T-helper 2 cell treated with Interferon-gamma antibody and Interleukin-4, amounts not matched to agents 5 μg/mL and 100 μg/mL, for 36 hours (primary cell): ENCODE measurements at regions not wholly inside any gene's neighbourhood (a gene's known extent, or its start where the extent isn't known, plus 50 kb on each side); places are given as distances from the start of the nearest gene placed in this dataset.
"Not testable (repeated sequence)": the region's sequence is repeated elsewhere in the genome, so short reads cannot be mapped to it uniquely, and the experiment has no call there.

ENCODE experiments used
- DNase-seq: peaks from one replicate; pipeline ENCODE4 v3.0.0; 2021; ENCODE audit warnings: low spot score
- H3K27ac Mint-ChIP-seq: one replicate; pipeline ENCODE4 v1.8.0; 2021; ENCODE audit warnings: mild to moderate bottlenecking, mixed read lengths
- H3K27me3 Mint-ChIP-seq: one replicate; pipeline ENCODE4 v1.8.0; 2021; ENCODE audit warnings: low read depth, mixed read lengths
- H3K36me3 Mint-ChIP-seq: one replicate; pipeline ENCODE4 v1.8.0; 2021; ENCODE audit warnings: low read depth, mixed read lengths
- H3K4me1 Mint-ChIP-seq: one replicate; pipeline ENCODE4 v1.8.0; 2021; ENCODE audit warnings: low read depth, mixed read lengths
- H3K4me3 Mint-ChIP-seq: one replicate; pipeline ENCODE4 v1.8.0; 2022; ENCODE audit warnings: mild to moderate bottlenecking, moderate library complexity, mixed read lengths
- H3K9me3 Mint-ChIP-seq: one replicate; pipeline ENCODE4 v1.8.0; 2021; ENCODE audit warnings: mixed read lengths

- H3K27ac Mint-ChIP-seq = no peak overlapping the region
- no peaks in the 10 kb centered on the region for H3K27me3 Mint-ChIP-seq
- DNase-seq = no peak
- H3K4me3 Mint-ChIP-seq = no peak overlapping the region
- H3K4me1 Mint-ChIP-seq = peaks cover 2% of the 10 kb centered on the region
- no peaks in the 10 kb centered on the region for H3K36me3 Mint-ChIP-seq
- H3K9me3 Mint-ChIP-seq = no peaks in the 10 kb centered on the region
These were observed 459.5 kb upstream of the FANCL start for GRCh38 chr2:58700591-58700990.

DNA sequence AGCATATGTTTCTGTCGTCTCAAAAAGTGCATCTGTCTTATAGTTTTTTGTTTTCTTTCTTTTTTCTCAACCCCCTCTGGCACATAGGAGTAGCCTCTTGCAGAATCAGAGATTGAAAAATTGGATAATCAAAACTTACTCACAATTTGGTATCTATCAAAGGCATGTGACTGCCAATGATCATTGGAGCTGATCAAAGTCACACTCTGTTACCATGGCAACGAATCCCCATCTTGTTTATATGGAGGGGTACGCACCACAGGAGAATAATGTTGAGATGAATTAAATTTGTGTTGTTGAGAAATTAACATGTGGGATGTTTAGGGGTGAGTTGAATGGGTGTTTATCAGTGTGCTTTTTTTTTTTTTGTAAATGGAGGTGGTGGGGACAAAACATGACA lies 458.3 kb upstream of the FANCL start:
- DNase-seq = no peak
- Mint-ChIP-seq H3K4me3 (no peak overlapping the region), H3K27me3 (no peaks in the 10 kb centered on the region), H3K4me1 (peaks cover 2% of the 10 kb centered on the region), H3K36me3 (no peaks in the 10 kb centered on the region), H3K9me3 (no peaks in the 10 kb centered on the region), H3K27ac (no peak overlapping the region)

GRCh38 chr2:58698620-58699019 lies 457.5 kb upstream of the FANCL start:
- Mint-ChIP-seq H3K27ac (no peak overlapping the region), H3K27me3 (no peaks in the 10 kb centered on the region), H3K4me3 (no peak overlapping the region), H3K36me3 (no peaks in the 10 kb centered on the region), H3K9me3 (no peaks in the 10 kb centered on the region), H3K4me1 (peaks cover 2% of the 10 kb centered on the region)
- DNase-seq = no peak

DNA sequence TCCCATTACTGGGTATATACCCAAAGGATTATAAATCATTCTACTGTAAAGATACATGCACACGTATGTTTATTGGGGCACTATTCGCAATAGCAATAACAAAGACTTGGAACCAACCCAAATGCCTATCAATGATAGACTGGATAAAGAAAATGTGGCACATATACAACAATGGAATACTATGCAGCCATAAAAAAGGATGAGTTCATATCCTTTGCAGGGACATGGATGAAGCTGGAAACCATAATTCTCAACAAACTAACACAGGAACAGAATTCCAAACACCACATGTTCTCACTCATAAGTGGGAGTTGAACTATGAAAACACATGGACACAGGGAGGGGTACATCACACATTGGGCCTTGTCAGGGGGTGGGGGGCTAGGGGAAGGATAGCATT lies 453.0 kb upstream of the FANCL start:
- not testable (repeated sequence) for H3K27me3 Mint-ChIP-seq, H3K4me1 Mint-ChIP-seq, DNase-seq, H3K27ac Mint-ChIP-seq, H3K4me3 Mint-ChIP-seq, H3K9me3 Mint-ChIP-seq, H3K36me3 Mint-ChIP-seq

GRCh38 chr2:58691041-58691440 lies 449.9 kb upstream of the FANCL start:
- not testable (repeated sequence) for H3K4me3 Mint-ChIP-seq, H3K27me3 Mint-ChIP-seq, H3K4me1 Mint-ChIP-seq, H3K9me3 Mint-ChIP-seq, DNase-seq, H3K27ac Mint-ChIP-seq, H3K36me3 Mint-ChIP-seq

DNA sequence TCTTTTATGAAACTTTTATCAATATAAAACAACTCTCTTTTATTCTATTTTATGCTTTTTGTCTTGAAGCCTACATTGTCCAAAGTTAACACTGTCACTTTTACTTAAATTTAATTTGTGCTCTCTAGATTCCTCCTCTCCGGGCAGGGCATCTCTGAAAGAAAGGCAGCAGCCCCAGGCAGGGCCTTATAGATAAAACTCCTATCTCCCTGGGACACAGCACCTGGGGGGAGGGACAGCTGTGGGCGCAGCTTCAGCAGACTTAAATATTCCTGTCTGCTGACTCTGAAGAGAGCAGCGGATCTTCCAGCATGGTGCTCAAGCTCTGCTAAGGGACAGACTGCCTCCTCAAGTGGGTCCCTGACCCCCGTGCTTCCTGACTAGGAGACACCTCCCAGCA lies 447.7 kb upstream of the FANCL start:
- no peak for DNase-seq
- Mint-ChIP-seq H3K4me3 (no peak overlapping the region), H3K27ac (no peak overlapping the region), H3K36me3 (no peaks in the 10 kb centered on the region), H3K4me1 (no peaks in the 10 kb centered on the region), H3K27me3 (no peaks in the 10 kb centered on the region), H3K9me3 (no peaks in the 10 kb centered on the region)

DNA sequence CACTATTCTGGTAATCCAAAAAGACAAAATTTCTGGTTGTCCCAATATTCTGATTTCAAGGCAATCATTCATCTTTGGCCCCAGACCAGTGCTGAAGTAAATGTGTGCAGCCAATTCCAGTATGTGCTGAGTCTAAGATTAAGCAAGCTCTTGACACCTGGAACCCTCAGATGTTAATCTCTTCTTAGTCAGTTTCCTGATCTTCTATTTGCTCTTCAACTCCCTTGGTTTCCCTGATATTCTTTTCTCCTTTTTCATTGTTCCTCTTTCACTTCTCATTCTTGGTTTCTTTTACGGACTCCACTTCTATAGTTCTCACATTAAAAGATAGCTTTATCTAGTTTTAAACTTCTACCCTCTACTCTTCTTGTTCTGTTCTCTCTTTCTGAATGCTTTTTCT lies 445.7 kb upstream of the FANCL start:
- H3K4me1 Mint-ChIP-seq = no peaks in the 10 kb centered on the region
- H3K36me3 Mint-ChIP-seq = no peaks in the 10 kb centered on the region
- no peaks in the 10 kb centered on the region for H3K9me3 Mint-ChIP-seq
- no peak overlapping the region for H3K27ac Mint-ChIP-seq
- no peaks in the 10 kb centered on the region for H3K27me3 Mint-ChIP-seq
- DNase-seq = no peak
- H3K4me3 Mint-ChIP-seq = no peak overlapping the region

- H3K27ac Mint-ChIP-seq = no peak overlapping the region
These were observed 439.7 kb upstream of the FANCL start for GRCh38 chr2:58680755-58681310.

GRCh38 chr2:58677748-58678147 lies 436.6 kb upstream of the FANCL start:
- no peaks in the 10 kb centered on the region for H3K36me3 Mint-ChIP-seq
- H3K9me3 Mint-ChIP-seq = no peaks in the 10 kb centered on the region
- no peak overlapping the region for H3K4me3 Mint-ChIP-seq
- H3K4me1 Mint-ChIP-seq = no peaks in the 10 kb centered on the region
- DNase-seq = no peak
- no peak overlapping the region for H3K27ac Mint-ChIP-seq
- H3K27me3 Mint-ChIP-seq = peaks cover 3% of the 10 kb centered on the region

More at GRCh38 chr2:58680755-58681310, 439.7 kb upstream of the FANCL start:
- H3K27me3 Mint-ChIP-seq = peaks cover 3% of the 10 kb centered on the region
- no peak overlapping the region for H3K4me3 Mint-ChIP-seq
- H3K9me3 Mint-ChIP-seq = no peaks in the 10 kb centered on the region
- H3K36me3 Mint-ChIP-seq = no peaks in the 10 kb centered on the region
- no peaks in the 10 kb centered on the region for H3K4me1 Mint-ChIP-seq
- DNase-seq = no peak

DNA sequence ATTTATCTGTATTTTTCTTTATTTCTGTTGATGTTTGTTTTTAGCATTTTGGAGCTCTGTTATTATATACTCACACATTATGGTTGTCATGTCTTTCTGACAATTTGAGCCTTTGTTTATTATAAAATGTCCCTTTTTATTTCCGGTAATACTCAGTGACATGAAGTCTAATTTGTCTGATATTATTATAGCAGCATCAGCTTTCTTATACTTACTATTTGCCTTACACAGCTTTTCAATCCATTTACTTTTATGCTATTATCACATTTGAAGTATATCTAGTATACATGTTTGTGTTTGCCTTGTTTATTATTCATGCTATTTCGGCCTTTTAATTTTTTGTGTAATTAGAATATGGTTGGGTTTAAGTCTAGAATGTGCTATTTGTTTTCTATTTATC lies 430.6 kb upstream of the FANCL start:
- Mint-ChIP-seq H3K36me3 (no peaks in the 10 kb centered on the region), H3K27me3 (peaks cover 3% of the 10 kb centered on the region), H3K4me1 (no peaks in the 10 kb centered on the region), H3K9me3 (no peaks in the 10 kb centered on the region), H3K4me3 (no peak overlapping the region), H3K27ac (no peak overlapping the region)
- no peak for DNase-seq

DNA sequence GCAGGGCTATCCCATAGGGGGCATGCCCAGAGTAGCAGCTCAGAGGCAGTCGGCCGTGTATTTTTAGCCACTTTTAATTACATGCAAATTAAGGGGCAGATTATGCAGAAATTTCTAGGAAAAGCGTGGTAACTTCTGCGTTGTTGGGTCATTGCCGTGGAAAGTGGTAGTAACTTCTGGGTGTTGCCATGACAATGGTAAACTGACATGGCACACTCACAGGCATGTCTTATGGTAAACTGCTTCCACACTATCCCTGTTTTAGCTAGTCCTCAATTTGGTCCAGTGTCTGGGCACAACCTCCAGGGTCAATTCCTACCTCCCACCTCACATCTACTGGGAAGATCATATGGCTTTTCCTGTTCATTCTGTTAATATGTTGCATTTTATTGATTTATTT lies 428.9 kb upstream of the FANCL start:
- H3K4me1 Mint-ChIP-seq = no peaks in the 10 kb centered on the region
- no peaks in the 10 kb centered on the region for H3K27me3 Mint-ChIP-seq
- no peak overlapping the region for H3K4me3 Mint-ChIP-seq
- no peak overlapping the region for H3K27ac Mint-ChIP-seq
- no peak for DNase-seq
- no peaks in the 10 kb centered on the region for H3K9me3 Mint-ChIP-seq
- no peaks in the 10 kb centered on the region for H3K36me3 Mint-ChIP-seq

DNA sequence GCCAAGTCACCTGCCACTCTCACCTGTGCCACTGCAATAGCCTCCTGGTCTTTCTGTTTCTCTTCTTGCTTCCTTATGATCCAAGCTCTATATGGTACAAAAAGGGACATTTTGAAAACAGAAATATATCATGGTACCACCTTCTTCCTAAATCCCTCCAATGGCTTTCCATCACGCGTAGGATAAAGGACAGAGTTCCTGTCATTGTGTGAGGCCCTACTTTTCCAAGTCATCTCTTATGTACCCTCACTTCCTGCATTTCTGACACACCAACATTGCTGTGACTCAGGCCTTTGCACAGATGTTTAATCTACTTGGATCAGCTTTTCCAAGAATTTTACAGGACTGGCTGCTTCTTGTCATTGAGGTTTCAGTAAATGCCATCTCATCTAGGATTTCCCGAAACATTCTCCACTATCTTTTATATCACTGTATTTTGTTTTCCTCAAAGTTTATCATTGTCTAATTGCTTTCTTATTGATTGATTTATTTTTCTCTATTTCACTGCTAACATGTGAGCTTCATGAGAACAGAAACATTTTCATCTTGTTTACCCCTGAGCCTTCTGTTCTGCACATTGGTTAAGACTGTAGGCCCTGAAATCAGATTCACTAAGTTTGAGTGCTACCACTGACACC lies 426.1 kb upstream of the FANCL start:
- H3K4me3 Mint-ChIP-seq = no peak overlapping the region
- no peaks in the 10 kb centered on the region for H3K9me3 Mint-ChIP-seq
- no peak overlapping the region for H3K27ac Mint-ChIP-seq
- no peak for DNase-seq
- no peaks in the 10 kb centered on the region for H3K27me3 Mint-ChIP-seq
- no peaks in the 10 kb centered on the region for H3K4me1 Mint-ChIP-seq
- H3K36me3 Mint-ChIP-seq = no peaks in the 10 kb centered on the region

- H3K36me3 Mint-ChIP-seq = no peaks in the 10 kb centered on the region
These were observed 425.3 kb upstream of the FANCL start for GRCh38 chr2:58666323-58666970.

DNA sequence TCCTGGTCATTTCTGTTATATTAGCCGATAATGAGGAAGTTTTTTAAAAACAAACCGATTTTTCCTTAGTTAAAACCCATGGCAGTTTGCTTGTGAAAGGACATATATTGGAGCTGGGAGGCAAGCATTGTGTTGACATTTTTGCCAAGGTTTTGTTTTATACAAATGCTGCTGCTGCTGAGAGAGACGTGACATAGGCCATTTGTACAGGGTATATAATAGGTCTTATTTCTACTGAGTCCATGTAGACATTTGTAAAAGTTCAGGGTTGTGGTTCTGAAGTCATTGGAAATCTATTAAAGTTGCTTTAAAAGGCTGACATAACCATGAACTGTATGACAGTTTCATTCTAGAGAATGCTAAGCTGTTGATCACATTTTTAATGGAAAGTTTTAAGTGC lies 424.0 kb upstream of the FANCL start:
- no peak overlapping the region for H3K27ac Mint-ChIP-seq
- H3K4me3 Mint-ChIP-seq = no peak overlapping the region
- H3K27me3 Mint-ChIP-seq = no peaks in the 10 kb centered on the region
- no peaks in the 10 kb centered on the region for H3K36me3 Mint-ChIP-seq
- no peaks in the 10 kb centered on the region for H3K4me1 Mint-ChIP-seq
- H3K9me3 Mint-ChIP-seq = no peaks in the 10 kb centered on the region
- DNase-seq = no peak

More at GRCh38 chr2:58666323-58666970, 425.3 kb upstream of the FANCL start:
- no peak for DNase-seq
- no peaks in the 10 kb centered on the region for H3K9me3 Mint-ChIP-seq
- no peaks in the 10 kb centered on the region for H3K27me3 Mint-ChIP-seq
- H3K27ac Mint-ChIP-seq = no peak overlapping the region
- no peak overlapping the region for H3K4me3 Mint-ChIP-seq
- no peaks in the 10 kb centered on the region for H3K4me1 Mint-ChIP-seq
